Omental fat pad (tissue), 3 donors: ENCODE measurements at regions not wholly inside any gene's neighbourhood (a gene's known extent, or its start where the extent isn't known, plus 50 kb on each side); places are given as distances from the start of the nearest gene placed in this dataset.

Experiments
- ATAC-seq: fragments of 150-250 bp; one replicate; pipeline ENCODE4 v1.9.1; 2016; ENCODE audit warnings: mild to moderate bottlenecking, moderate library complexity; ENCODE audit not compliant: low FRiP score
- DNase-seq: peaks from one replicate; pipeline ENCODE4 v3.0.0-alpha.2; 2019; ENCODE audit warnings: low spot score
- TF ChIP-seq, protein P1 (sequence below), 3 donors: fragments of 450-650 bp; IDR thresholded peaks; one replicate each; pipeline ENCODE4 v1.5.1; 2016 to 2017; ENCODE audit warnings: antibody characterized with exemption in 3 of 3, mild to moderate bottlenecking in 3 of 3, moderate library complexity in 2 of 3

DNA sequence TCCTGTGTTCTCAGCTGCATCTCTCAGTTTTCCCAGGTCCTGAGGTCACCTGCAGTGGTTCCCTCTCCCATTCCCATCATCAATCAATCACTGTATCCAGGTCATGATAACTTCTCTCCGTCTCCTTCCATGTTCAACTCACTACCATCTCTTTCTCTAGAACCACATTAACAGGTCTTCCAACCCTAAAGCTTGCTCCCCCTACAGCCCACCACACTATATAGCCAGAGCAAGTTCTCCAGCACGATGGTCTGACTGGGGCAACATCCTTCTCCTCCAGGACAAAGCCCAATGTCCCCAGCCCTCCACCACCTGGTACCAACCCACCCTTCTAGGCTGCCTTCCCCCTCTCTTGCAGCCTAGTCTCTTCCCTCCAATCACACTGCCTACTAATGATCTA, 241.6 kb downstream of the CDK5RAP2 start:
- DNase-seq (no peak), ATAC-seq (no peak)
- TF ChIP-seq, protein P1, sequence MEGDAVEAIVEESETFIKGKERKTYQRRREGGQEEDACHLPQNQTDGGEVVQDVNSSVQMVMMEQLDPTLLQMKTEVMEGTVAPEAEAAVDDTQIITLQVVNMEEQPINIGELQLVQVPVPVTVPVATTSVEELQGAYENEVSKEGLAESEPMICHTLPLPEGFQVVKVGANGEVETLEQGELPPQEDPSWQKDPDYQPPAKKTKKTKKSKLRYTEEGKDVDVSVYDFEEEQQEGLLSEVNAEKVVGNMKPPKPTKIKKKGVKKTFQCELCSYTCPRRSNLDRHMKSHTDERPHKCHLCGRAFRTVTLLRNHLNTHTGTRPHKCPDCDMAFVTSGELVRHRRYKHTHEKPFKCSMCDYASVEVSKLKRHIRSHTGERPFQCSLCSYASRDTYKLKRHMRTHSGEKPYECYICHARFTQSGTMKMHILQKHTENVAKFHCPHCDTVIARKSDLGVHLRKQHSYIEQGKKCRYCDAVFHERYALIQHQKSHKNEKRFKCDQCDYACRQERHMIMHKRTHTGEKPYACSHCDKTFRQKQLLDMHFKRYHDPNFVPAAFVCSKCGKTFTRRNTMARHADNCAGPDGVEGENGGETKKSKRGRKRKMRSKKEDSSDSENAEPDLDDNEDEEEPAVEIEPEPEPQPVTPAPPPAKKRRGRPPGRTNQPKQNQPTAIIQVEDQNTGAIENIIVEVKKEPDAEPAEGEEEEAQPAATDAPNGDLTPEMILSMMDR (IDR thresholded peaks at IDR 0.05), result no peak

DNA sequence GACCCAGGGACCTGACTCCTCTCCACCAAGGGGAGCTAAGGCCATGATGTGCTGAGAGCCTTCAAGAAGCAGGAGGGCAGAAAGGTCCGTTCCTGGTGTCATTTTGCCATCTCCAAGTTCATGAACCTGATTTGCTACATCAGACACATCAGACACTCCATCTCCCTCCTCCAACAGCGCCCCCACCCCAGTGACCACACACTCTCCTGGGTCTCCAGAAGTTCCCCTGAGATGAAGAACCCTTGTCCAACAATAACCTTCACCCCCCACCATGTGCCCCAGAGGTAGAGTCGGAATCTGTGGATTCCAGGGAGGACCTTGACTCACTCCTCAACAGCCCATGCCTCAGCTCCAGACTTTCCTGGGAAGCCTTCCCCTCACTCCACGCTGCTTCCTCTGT, 242.8 kb downstream of the CDK5RAP2 start:
- TF ChIP-seq, protein P1 (IDR thresholded peaks at IDR 0.05), result no peak
- no peak for DNase-seq
- ATAC-seq, result no peak

- ATAC-seq (no peak), DNase-seq (no peak)
- TF ChIP-seq, protein P1 (IDR thresholded peaks at IDR 0.05), result no peak
These were observed 243.2 kb downstream of the CDK5RAP2 start for GRCh38 chr9:120336753-120337090.

DNA sequence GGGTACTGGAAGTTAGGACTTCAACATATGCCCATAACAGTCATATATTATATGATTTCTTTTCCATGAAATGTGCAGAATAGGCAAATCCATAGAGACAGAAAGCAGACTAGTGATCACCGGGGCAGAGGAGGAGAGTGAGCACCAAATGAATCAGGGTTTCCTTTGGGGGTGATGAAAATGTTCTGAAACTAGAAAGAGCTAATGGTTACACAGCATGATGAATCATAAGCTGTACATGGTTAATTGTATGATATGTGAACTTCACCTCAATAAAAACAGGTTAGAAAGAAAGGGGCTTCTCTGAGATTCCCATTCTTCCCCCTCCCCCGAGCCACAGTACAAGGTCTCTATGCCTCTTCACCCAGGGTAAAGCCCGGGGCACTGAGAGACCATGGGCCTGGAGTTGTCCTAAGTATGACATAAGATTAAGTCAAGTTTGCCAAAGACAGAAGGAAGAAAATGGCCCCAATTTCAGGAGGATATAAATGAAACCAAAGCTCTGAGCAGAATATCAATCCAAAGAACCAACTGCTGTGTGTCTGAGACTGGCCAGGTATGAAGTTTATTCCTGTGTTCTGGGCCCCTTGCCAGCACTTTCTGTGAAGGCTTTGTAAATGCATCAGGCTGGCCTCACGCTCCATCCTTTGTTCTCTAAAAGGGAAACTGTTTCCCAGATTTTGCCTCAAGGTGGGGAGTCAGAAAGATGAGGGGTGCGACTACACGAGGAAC, 243.8 kb downstream of the CDK5RAP2 start:
- ATAC-seq (no peak), DNase-seq (no peak)
- TF ChIP-seq, protein P1 (IDR thresholded peaks at IDR 0.05), result no peak

GRCh38 chr9:120331913-120332312, 248.1 kb downstream of the CDK5RAP2 start:
- no peak for DNase-seq
- TF ChIP-seq, protein P1 (IDR thresholded peaks at IDR 0.05), result no peak
- ATAC-seq, result no peak

- TF ChIP-seq, protein P1 (IDR thresholded peaks at IDR 0.05), result no peak
- DNase-seq (no peak), ATAC-seq (no peak)
These were observed 249.9 kb downstream of the CDK5RAP2 start for GRCh38 chr9:120330031-120330430.

- ATAC-seq (no peak), DNase-seq (no peak)
- TF ChIP-seq, protein P1 (IDR thresholded peaks at IDR 0.05), result no peak
These were observed 252.6 kb downstream of the CDK5RAP2 start for GRCh38 chr9:120327322-120327721.
